Osteoblast (primary cell): ENCODE measurements at regions not wholly inside any gene's neighbourhood (a gene's known extent, or its start where the extent isn't known, plus 50 kb on each side); places are given as distances from the start of the nearest gene placed in this dataset.

Source experiments
- DNase-seq: peaks from one replicate; pipeline ENCODE4 v3.0.0; 2011; ENCODE audit warnings: low spot score, mixed read lengths; ENCODE audit not compliant: insufficient read length; ENCODE audit errors: missing footprints
- H2AFZ ChIP-seq: 2 replicates; pipeline ENCODE4 v1.6.0; 2011; ENCODE audit warnings: mild to moderate bottlenecking, low read length
- H3K27ac ChIP-seq: 2 replicates; pipeline ENCODE4 v1.5.1; 2011; ENCODE audit warnings: mild to moderate bottlenecking, low read depth, low read length, moderate library complexity
- H3K27me3 ChIP-seq: 2 replicates; pipeline ENCODE4 v1.6.0; 2012; ENCODE audit warnings: mild to moderate bottlenecking, control low read depth, inconsistent platforms, low read length, moderate library complexity; ENCODE audit not compliant: insufficient read depth
- H3K36me3 ChIP-seq: 2 replicates; pipeline ENCODE4 v1.5.1; 2011; ENCODE audit warnings: mild to moderate bottlenecking, low read length, control low read depth, moderate library complexity; ENCODE audit not compliant: insufficient read depth
- H3K4me1 ChIP-seq: 2 replicates; pipeline ENCODE4 v1.5.1; 2011; ENCODE audit warnings: mild to moderate bottlenecking, low read length, control low read depth, moderate library complexity; ENCODE audit not compliant: insufficient read depth
- H3K4me2 ChIP-seq: 2 replicates; pipeline ENCODE4 v1.6.0; 2011; ENCODE audit warnings: mild to moderate bottlenecking, low read length; ENCODE audit not compliant: insufficient read depth
- H3K4me3 ChIP-seq: fragments of 200-600 bp; sonication (generic); 3 replicates; pipeline ENCODE4 v1.5.1; 2012; ENCODE audit warnings: mild to moderate bottlenecking, low read length, inconsistent platforms; ENCODE audit not compliant: insufficient read depth
- H3K79me2 ChIP-seq: 2 replicates; pipeline ENCODE4 v1.6.0; 2012; ENCODE audit warnings: mild to moderate bottlenecking, low read length, control low read depth, inconsistent platforms; ENCODE audit not compliant: insufficient read depth
- H3K9me3 ChIP-seq: 2 replicates; pipeline ENCODE4 v1.5.1; 2011; ENCODE audit warnings: low read depth, low read length, control low read depth
- H4K20me1 ChIP-seq: 2 replicates; pipeline ENCODE4 v1.6.0; 2012; ENCODE audit warnings: mild to moderate bottlenecking, low read length, control low read depth; ENCODE audit not compliant: insufficient read depth
- TF ChIP-seq, protein P1 (sequence below): IDR thresholded peaks from 2 replicates; pipeline ENCODE4 v1.5.1; 2011; ENCODE audit warnings: mild to moderate bottlenecking, low read depth, low read length, moderate library complexity; ENCODE audit errors: extremely low read depth

DNA sequence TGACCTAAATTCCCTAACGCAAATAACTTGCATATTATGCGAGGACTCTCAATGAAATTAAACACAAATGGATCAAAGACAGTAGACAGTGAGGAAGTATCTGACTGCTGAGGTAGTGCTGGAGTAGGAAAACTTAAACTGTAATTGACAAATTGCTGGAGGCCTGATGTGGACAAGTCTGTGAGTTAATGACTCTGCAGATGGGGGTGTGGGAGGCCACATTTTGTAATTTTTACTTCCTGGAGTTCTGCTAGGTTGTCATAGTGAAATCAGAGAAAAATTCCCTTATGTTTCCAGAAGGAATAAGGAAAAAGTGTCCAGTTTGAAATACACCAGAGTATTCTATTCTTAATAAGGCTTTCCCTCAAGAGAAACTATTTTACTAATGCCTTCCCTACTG lies 333.0 kb upstream of the CNTNAP5 start:
- TF ChIP-seq, protein P1, sequence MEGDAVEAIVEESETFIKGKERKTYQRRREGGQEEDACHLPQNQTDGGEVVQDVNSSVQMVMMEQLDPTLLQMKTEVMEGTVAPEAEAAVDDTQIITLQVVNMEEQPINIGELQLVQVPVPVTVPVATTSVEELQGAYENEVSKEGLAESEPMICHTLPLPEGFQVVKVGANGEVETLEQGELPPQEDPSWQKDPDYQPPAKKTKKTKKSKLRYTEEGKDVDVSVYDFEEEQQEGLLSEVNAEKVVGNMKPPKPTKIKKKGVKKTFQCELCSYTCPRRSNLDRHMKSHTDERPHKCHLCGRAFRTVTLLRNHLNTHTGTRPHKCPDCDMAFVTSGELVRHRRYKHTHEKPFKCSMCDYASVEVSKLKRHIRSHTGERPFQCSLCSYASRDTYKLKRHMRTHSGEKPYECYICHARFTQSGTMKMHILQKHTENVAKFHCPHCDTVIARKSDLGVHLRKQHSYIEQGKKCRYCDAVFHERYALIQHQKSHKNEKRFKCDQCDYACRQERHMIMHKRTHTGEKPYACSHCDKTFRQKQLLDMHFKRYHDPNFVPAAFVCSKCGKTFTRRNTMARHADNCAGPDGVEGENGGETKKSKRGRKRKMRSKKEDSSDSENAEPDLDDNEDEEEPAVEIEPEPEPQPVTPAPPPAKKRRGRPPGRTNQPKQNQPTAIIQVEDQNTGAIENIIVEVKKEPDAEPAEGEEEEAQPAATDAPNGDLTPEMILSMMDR, result no peak
- H3K36me3 ChIP-seq, result no peaks in the 10 kb centered on the region
- no peaks in the 10 kb centered on the region for H4K20me1 ChIP-seq
- H3K4me2 ChIP-seq, result no peak overlapping the region
- no peaks in the 10 kb centered on the region for H3K79me2 ChIP-seq
- no peak for DNase-seq
- peaks cover 2% of the 10 kb centered on the region for H3K9me3 ChIP-seq
- H3K4me1 ChIP-seq, result no peaks in the 10 kb centered on the region
- H2AFZ ChIP-seq, result no peak overlapping the region
- H3K27ac ChIP-seq, result no peak overlapping the region
- no peak overlapping the region for H3K4me3 ChIP-seq
- no peaks in the 10 kb centered on the region for H3K27me3 ChIP-seq

DNA sequence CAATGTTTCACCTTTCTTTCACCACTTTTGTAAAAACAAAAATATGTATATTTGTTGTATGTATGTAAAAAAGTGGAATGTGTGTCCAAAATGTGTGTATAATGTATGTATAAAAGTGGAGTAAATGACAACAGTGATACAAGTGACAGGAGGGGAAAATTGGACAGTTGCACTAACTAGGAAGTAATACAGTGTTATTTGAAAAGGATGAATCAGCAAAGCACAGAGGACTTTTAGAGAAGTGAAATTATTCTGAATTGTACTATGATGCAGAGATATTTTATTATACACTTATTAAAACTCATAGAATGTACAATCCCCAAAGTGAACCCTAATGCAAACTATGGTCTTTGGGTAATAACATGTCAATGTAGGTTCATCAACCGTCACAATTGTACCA lies 331.3 kb upstream of the CNTNAP5 start:
- H2AFZ ChIP-seq, result no peak overlapping the region
- H3K4me3 ChIP-seq, result no peak overlapping the region
- DNase-seq, result no peak
- H3K27me3 ChIP-seq, result no peaks in the 10 kb centered on the region
- no peak overlapping the region for H3K4me2 ChIP-seq
- H3K27ac ChIP-seq, result no peak overlapping the region
- peaks cover 2% of the 10 kb centered on the region for H3K9me3 ChIP-seq
- TF ChIP-seq, protein P1, result no peak
- H3K36me3 ChIP-seq, result no peaks in the 10 kb centered on the region
- H3K79me2 ChIP-seq, result no peaks in the 10 kb centered on the region
- no peaks in the 10 kb centered on the region for H4K20me1 ChIP-seq
- no peaks in the 10 kb centered on the region for H3K4me1 ChIP-seq

DNA sequence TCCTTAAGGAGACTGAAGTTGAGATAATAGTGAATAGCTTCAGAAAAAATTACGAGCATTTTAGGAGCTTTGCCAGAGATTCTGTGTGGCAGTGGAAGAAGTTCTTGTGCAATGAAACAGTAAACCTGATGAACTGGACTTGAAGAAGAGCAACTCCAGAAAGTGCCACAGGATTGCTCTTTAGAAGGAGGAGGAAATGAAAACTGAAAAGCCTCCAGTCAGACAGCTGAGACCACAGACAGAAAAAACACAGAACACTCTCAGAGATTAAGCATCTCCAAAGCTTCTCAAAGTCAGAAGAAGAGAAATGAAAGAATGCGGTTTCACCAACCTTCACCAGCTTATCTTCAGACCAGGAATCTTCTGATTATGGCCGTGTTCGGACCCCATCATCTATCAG lies 329.7 kb upstream of the CNTNAP5 start:
- no peaks in the 10 kb centered on the region for H4K20me1 ChIP-seq
- no peaks in the 10 kb centered on the region for H3K27me3 ChIP-seq
- H3K4me3 ChIP-seq, result no peak overlapping the region
- TF ChIP-seq, protein P1, result no peak
- DNase-seq, result no peak
- H2AFZ ChIP-seq, result no peak overlapping the region
- no peaks in the 10 kb centered on the region for H3K4me1 ChIP-seq
- H3K79me2 ChIP-seq, result no peaks in the 10 kb centered on the region
- H3K36me3 ChIP-seq, result no peaks in the 10 kb centered on the region
- no peak overlapping the region for H3K27ac ChIP-seq
- H3K9me3 ChIP-seq, result peaks cover 2% of the 10 kb centered on the region
- H3K4me2 ChIP-seq, result no peak overlapping the region

DNA sequence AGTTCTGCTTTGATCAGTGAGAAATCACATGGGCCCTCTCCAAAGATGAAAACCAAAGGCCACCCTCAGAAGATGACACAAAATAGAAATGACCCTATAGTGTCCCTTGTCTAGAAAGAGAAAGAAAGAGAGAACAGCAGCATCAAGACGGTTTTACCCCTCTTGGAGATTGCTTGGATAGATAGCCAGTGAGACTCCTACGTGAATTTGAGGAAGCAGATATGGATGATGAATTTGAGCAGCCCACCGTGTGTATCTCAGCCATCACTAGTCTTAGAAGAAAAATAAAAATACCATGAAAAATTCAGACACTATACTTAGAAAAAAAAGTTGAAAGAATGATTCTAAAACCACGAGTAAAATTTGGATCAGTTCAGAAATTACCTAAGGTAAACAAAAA lies 329.1 kb upstream of the CNTNAP5 start:
- H3K4me2 ChIP-seq, result no peak overlapping the region
- H3K36me3 ChIP-seq, result no peaks in the 10 kb centered on the region
- no peaks in the 10 kb centered on the region for H4K20me1 ChIP-seq
- no peaks in the 10 kb centered on the region for H3K79me2 ChIP-seq
- H2AFZ ChIP-seq, result no peak overlapping the region
- DNase-seq, result no peak
- TF ChIP-seq, protein P1, result no peak
- no peak overlapping the region for H3K4me3 ChIP-seq
- no peaks in the 10 kb centered on the region for H3K4me1 ChIP-seq
- no peaks in the 10 kb centered on the region for H3K27me3 ChIP-seq
- no peak overlapping the region for H3K27ac ChIP-seq
- H3K9me3 ChIP-seq, result peaks cover 2% of the 10 kb centered on the region
